IMR-90 (cell line): ENCODE measurements at regions not wholly inside any gene's neighbourhood (a gene's known extent, or its start where the extent isn't known, plus 50 kb on each side); places are given as distances from the start of the nearest gene placed in this dataset.
A peak's percentile ranks its signal among the peaks of the same experiment; 100 is the strongest.

Experiments used
- ATAC-seq: fragments of 200-7000 bp; cut with Tn5 transposase; 2 replicates; pipeline ENCODE4 v1.9.1; 2020; ENCODE audit warnings: low read depth, mild to moderate bottlenecking, moderate library complexity
- BruUV-seq: library from RNA; stranded (reverse); fragments of 400-500 nt; replicated peaks from 2 replicates; lab custom pipeline; 2021; lab: Mats Ljungman, UMichigan
- CTCF ChIA-PET: fragments of 300-600 bp; formaldehyde crosslinking; extraction: SDS; loops from one replicate; lab custom pipeline; 2021; ENCODE audit warnings: antibody characterized with exemption; lab: Yijun Ruan, JAX
- POLR2A ChIA-PET: fragments of 300-600 bp; sonication (Branson Sonifier 250); formaldehyde crosslinking; loops from one replicate; lab custom pipeline; 2022; ENCODE audit warnings: antibody characterized with exemption; ENCODE audit not compliant: unreplicated experiment; lab: Charles Lee
- DNase-seq: peaks from one replicate; pipeline ENCODE4 v3.0.0; 2013
- H2AFZ ChIP-seq: replicated peaks from 2 replicates; pipeline ENCODE3; 2013; ENCODE audit warnings: low read length, mild to moderate bottlenecking; ENCODE audit not compliant: poor library complexity
- H2AK5ac ChIP-seq: 2 replicates; pipeline ENCODE4 v1.6.1; 2013; ENCODE audit warnings: low read depth, low read length, inconsistent platforms
- H2AK9ac ChIP-seq: replicated peaks from 2 replicates; pipeline ENCODE3; 2013; ENCODE audit warnings: mild to moderate bottlenecking, low read depth, low read length, moderate library complexity; ENCODE audit not compliant: poor library complexity
- H2BK120ac ChIP-seq: 2 replicates; pipeline ENCODE4 v1.6.1; 2013; ENCODE audit warnings: low read depth, low read length, inconsistent platforms
- H2BK15ac ChIP-seq: 3 replicates; pipeline ENCODE4 v1.6.1; 2013; ENCODE audit warnings: low read depth, low read length, inconsistent platforms
- H2BK20ac ChIP-seq: 2 replicates; pipeline ENCODE4 v1.6.1; 2013; ENCODE audit warnings: low read depth, mild to moderate bottlenecking, inconsistent platforms, low read length, moderate library complexity
- H2BK5ac ChIP-seq: 2 replicates; pipeline ENCODE4 v1.6.1; 2013; ENCODE audit warnings: mild to moderate bottlenecking, low read depth, low read length, inconsistent platforms; ENCODE audit not compliant: poor library complexity, severe bottlenecking
- H3K14ac ChIP-seq: replicated peaks from 2 replicates; pipeline ENCODE4 v1.6.1; 2013; ENCODE audit warnings: low read depth, low read length, inconsistent platforms
- H3K18ac ChIP-seq: 2 replicates; pipeline ENCODE4 v1.6.1; 2013; ENCODE audit warnings: low read depth, low read length, control low read depth
- H3K23ac ChIP-seq: 2 replicates; pipeline ENCODE4 v1.6.1; 2013; ENCODE audit warnings: low read depth, low read length, inconsistent platforms
- H3K27ac ChIP-seq: 2 replicates; pipeline ENCODE4 v1.5.1; 2013; ENCODE audit warnings: mild to moderate bottlenecking, control low read depth, low read length; ENCODE audit not compliant: insufficient read depth
- H3K27me3 ChIP-seq: 2 replicates; pipeline ENCODE4 v1.6.1; 2013; ENCODE audit warnings: low read length; ENCODE audit not compliant: control insufficient read depth, insufficient read depth
- H3K36me3 ChIP-seq: 2 replicates; pipeline ENCODE4 v1.6.1; 2013; ENCODE audit warnings: low read length, mixed read lengths; ENCODE audit not compliant: control insufficient read depth, insufficient read depth
- H3K4ac ChIP-seq: 2 replicates; pipeline ENCODE4 v1.6.1; 2013; ENCODE audit warnings: low read depth, low read length, inconsistent platforms
- H3K4me1 ChIP-seq: 2 replicates; pipeline ENCODE4 v1.6.1; 2013; ENCODE audit warnings: low read length, mixed read lengths; ENCODE audit not compliant: control insufficient read depth, insufficient read depth
- H3K4me2 ChIP-seq: 2 replicates; pipeline ENCODE4 v1.6.1; 2013; ENCODE audit warnings: low read depth, mild to moderate bottlenecking, control low read depth, low read length, moderate library complexity
- H3K4me3 ChIP-seq: 2 replicates; pipeline ENCODE4 v1.5.1; 2013; ENCODE audit warnings: low read depth, mild to moderate bottlenecking, control low read depth, low read length, moderate library complexity; ENCODE audit not compliant: insufficient read depth
- H3K56ac ChIP-seq: 2 replicates; pipeline ENCODE4 v1.6.1; 2013; ENCODE audit warnings: low read length, inconsistent platforms; ENCODE audit not compliant: insufficient read depth; ENCODE audit errors: extremely low read depth
- H3K79me1 ChIP-seq, 2 experiments: 2 replicates each; pipeline ENCODE4 v1.6.1; 2013; ENCODE audit warnings: low read length in 2 of 2, inconsistent platforms in 1 of 2, low read depth in 1 of 2
- H3K9ac ChIP-seq: 2 replicates; pipeline ENCODE4 v1.6.1; 2013; ENCODE audit warnings: low read depth, low read length, control low read depth
- H3K9me1 ChIP-seq: 2 replicates; pipeline ENCODE4 v1.6.1; 2013; ENCODE audit warnings: low read length, inconsistent platforms; ENCODE audit not compliant: insufficient read depth
- H3K9me3 ChIP-seq: 2 replicates; pipeline ENCODE4 v1.6.1; 2013; ENCODE audit warnings: low read length; ENCODE audit not compliant: control insufficient read depth, insufficient read depth
- H4K20me1 ChIP-seq: 2 replicates; pipeline ENCODE4 v1.6.1; 2013; ENCODE audit warnings: low read length, inconsistent platforms; ENCODE audit not compliant: insufficient read depth
- H4K5ac ChIP-seq: 2 replicates; pipeline ENCODE4 v1.6.1; 2013; ENCODE audit warnings: mild to moderate bottlenecking, low read depth, low read length, control low read depth
- H4K8ac ChIP-seq, 2 experiments: 2 replicates each; pipeline ENCODE4 v1.6.1; 2013; ENCODE audit warnings: low read depth in 2 of 2, low read length in 2 of 2, control low read depth in 1 of 2, inconsistent platforms in 1 of 2
- H4K91ac ChIP-seq: 2 replicates; pipeline ENCODE4 v1.6.1; 2013; ENCODE audit warnings: low read depth, low read length, inconsistent platforms; ENCODE audit not compliant: insufficient read depth
- BHLHE40 ChIP-seq: fragments of 150-350 bp; IDR thresholded peaks from 2 replicates; pipeline ENCODE4 v1.6.1; 2016; ENCODE audit warnings: mild to moderate bottlenecking, low read depth, low read length
- CEBPB ChIP-seq: IDR thresholded peaks from 2 replicates; pipeline ENCODE4 v1.6.1; 2012; ENCODE audit warnings: low read depth, low read length, improper control_type of control experiment
- CHD1 ChIP-seq: IDR thresholded peaks from 2 replicates; pipeline ENCODE4 v1.6.1; 2012; ENCODE audit warnings: low read depth, low read length, improper control_type of control experiment
- FOS ChIP-seq: fragments of 150-350 bp; IDR thresholded peaks from 2 replicates; pipeline ENCODE4 v1.6.1; 2016; ENCODE audit warnings: low read depth, low read length
- MAFK ChIP-seq: IDR thresholded peaks from 2 replicates; pipeline ENCODE4 v1.6.1; 2012; ENCODE audit warnings: low read depth, low read length, improper control_type of control experiment
- MAZ ChIP-seq: IDR thresholded peaks from 2 replicates; pipeline ENCODE4 v1.6.1; 2012; ENCODE audit warnings: low read depth, mild to moderate bottlenecking, low read length, improper control_type of control experiment, moderate library complexity, borderline replicate concordance
- MXI1 ChIP-seq: IDR thresholded peaks from 2 replicates; pipeline ENCODE4 v1.6.1; 2012; ENCODE audit warnings: low read depth, mild to moderate bottlenecking, low read length, moderate library complexity, borderline replicate concordance
- NFE2L2 ChIP-seq: fragments of 150-350 bp; IDR thresholded peaks from 2 replicates; pipeline ENCODE4 v1.6.1; 2016; ENCODE audit warnings: low read depth, mild to moderate bottlenecking, low read length
- POLR2A ChIP-seq: IDR thresholded peaks from 2 replicates; pipeline ENCODE4 v1.6.1; 2012; ENCODE audit warnings: mild to moderate bottlenecking, low read depth, low read length
- RAD21 ChIP-seq: IDR thresholded peaks from 2 replicates; pipeline ENCODE4 v1.6.1; 2012; ENCODE audit warnings: low read length, improper control_type of control experiment
- RCOR1 ChIP-seq: IDR thresholded peaks from 2 replicates; pipeline ENCODE4 v1.6.1; 2012; ENCODE audit warnings: mild to moderate bottlenecking, low read length, improper control_type of control experiment; ENCODE audit not compliant: insufficient replicate concordance
- RFX5 ChIP-seq: IDR thresholded peaks from 2 replicates; pipeline ENCODE4 v1.8.0; 2012; ENCODE audit warnings: low read depth, mild to moderate bottlenecking, low read length, moderate library complexity
- SMC3 ChIP-seq: fragments of 150-350 bp; IDR thresholded peaks from 2 replicates; pipeline ENCODE4 v1.6.1; 2016; ENCODE audit warnings: low read depth, mild to moderate bottlenecking, antibody characterized with exemption, low read length, moderate library complexity
- dilution Hi-C: fragments of 300-500 bp; cut with HindIII; formaldehyde crosslinking; loops from one replicate; pipeline ENCODE4 v1.14.3; 2018; ENCODE audit warnings: low sequenced_read_pairs; ENCODE audit not compliant: unreplicated experiment
- in situ Hi-C: fragments of 300-500 bp; cut with MboI; formaldehyde crosslinking; loops from 3 replicates; pipeline ENCODE4 v1.14.3; 2019; ENCODE audit warnings: low sequenced_read_pairs, inconsistent platforms, mixed read lengths
- intact Hi-C: fragments of 100-400 bp; cut with micrococcal nuclease; formaldehyde crosslinking; loops from 2 replicates; pipeline ENCODE4 v1.10.0; 2022
- TF ChIP-seq, protein P1 (sequence below): conservative IDR thresholded peaks from 2 replicates; pipeline ENCODE4 v1.5.1; 2012; ENCODE audit warnings: mild to moderate bottlenecking, low read depth, low read length, improper control_type of control experiment
- TF ChIP-seq, protein P2 (sequence below): fragments of 150-350 bp; IDR thresholded peaks from 2 replicates; pipeline ENCODE4 v1.6.1; 2016; ENCODE audit warnings: low read depth, mild to moderate bottlenecking, low read length, moderate library complexity, borderline replicate concordance
- TF ChIP-seq, protein P3 (sequence below): fragments of 150-350 bp; IDR thresholded peaks from 2 replicates; pipeline ENCODE4 v1.6.1; 2017; ENCODE audit warnings: mild to moderate bottlenecking, antibody characterized with exemption, low read length, low read depth

DNA sequence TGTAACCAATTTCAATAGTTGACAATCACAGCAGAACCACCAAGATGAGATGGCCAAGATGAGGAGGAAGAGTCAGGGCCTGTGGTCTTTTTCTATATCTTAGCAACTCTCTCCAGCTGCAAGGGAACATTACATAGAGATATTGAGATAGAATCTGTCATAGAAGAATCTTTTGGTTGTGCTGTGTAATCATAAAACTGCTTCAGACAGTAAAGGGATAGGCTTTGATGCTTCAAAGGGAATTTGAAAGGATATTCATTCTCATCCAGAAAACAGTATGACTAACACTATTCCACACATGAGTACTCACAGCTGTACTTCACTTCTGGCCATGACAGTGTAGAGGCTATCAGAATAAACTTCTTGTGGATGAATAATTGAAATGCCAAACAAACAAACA lies 145.9 kb downstream of the YIPF5 start:
- H4K5ac ChIP-seq, result no peak overlapping the region
- intact Hi-C loops, result no loop called here
- H2AK5ac ChIP-seq, result no peak overlapping the region
- H3K4ac ChIP-seq, result no peak overlapping the region
- CTCF ChIA-PET, result no interaction called here
- in situ Hi-C loops, result no loop called here
- no peak overlapping the region for H3K9ac ChIP-seq
- no peak overlapping the region for H2AK9ac ChIP-seq
- peak; percentile 60 for DNase-seq
- H3K9me3 ChIP-seq, result no peaks in the 10 kb centered on the region
- H2BK20ac ChIP-seq, result no peak overlapping the region
- peak overlapping the region; percentile 53; the same call in 1 of the 2 replicates for H3K18ac ChIP-seq
- H4K20me1 ChIP-seq, result no peaks in the 10 kb centered on the region
- no peak overlapping the region for H2AFZ ChIP-seq
- H3K4me2 ChIP-seq, result no peak overlapping the region
- H3K56ac ChIP-seq, result no peak overlapping the region
- no peak overlapping the region; the same call in 2 of the 3 replicates for H2BK15ac ChIP-seq
- BruUV-seq, result no TSS peak
- POLR2A ChIA-PET, result no interaction called here
- peaks cover 10% of the 10 kb centered on the region for H3K4me1 ChIP-seq
- H3K79me1 ChIP-seq, result no peaks in the 10 kb centered on the region
- TF ChIP-seq POLR2A (no peak), CHD1 (no peak), BHLHE40 (no peak), SMC3 (no peak), NFE2L2 (no peak), CEBPB (no peak), MXI1 (no peak), RFX5 (no peak), MAFK (no peak), FOS (no peak), MAZ (no peak), RCOR1 (no peak), RAD21 (no peak)
- TF ChIP-seq, protein P1, sequence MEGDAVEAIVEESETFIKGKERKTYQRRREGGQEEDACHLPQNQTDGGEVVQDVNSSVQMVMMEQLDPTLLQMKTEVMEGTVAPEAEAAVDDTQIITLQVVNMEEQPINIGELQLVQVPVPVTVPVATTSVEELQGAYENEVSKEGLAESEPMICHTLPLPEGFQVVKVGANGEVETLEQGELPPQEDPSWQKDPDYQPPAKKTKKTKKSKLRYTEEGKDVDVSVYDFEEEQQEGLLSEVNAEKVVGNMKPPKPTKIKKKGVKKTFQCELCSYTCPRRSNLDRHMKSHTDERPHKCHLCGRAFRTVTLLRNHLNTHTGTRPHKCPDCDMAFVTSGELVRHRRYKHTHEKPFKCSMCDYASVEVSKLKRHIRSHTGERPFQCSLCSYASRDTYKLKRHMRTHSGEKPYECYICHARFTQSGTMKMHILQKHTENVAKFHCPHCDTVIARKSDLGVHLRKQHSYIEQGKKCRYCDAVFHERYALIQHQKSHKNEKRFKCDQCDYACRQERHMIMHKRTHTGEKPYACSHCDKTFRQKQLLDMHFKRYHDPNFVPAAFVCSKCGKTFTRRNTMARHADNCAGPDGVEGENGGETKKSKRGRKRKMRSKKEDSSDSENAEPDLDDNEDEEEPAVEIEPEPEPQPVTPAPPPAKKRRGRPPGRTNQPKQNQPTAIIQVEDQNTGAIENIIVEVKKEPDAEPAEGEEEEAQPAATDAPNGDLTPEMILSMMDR, result no peak
- TF ChIP-seq, protein P2, sequence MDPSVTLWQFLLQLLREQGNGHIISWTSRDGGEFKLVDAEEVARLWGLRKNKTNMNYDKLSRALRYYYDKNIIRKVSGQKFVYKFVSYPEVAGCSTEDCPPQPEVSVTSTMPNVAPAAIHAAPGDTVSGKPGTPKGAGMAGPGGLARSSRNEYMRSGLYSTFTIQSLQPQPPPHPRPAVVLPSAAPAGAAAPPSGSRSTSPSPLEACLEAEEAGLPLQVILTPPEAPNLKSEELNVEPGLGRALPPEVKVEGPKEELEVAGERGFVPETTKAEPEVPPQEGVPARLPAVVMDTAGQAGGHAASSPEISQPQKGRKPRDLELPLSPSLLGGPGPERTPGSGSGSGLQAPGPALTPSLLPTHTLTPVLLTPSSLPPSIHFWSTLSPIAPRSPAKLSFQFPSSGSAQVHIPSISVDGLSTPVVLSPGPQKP, result no peak
- TF ChIP-seq, protein P3, sequence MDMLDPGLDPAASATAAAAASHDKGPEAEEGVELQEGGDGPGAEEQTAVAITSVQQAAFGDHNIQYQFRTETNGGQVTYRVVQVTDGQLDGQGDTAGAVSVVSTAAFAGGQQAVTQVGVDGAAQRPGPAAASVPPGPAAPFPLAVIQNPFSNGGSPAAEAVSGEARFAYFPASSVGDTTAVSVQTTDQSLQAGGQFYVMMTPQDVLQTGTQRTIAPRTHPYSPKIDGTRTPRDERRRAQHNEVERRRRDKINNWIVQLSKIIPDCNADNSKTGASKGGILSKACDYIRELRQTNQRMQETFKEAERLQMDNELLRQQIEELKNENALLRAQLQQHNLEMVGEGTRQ, result no peak
- H3K4me3 ChIP-seq, result no peak overlapping the region
- H3K27ac ChIP-seq, result no peak overlapping the region
- H4K8ac ChIP-seq, result no peak overlapping the region
- no peak overlapping the region for H2BK120ac ChIP-seq
- H3K9me1 ChIP-seq, result no peaks in the 10 kb centered on the region
- no peak overlapping the region for H2BK5ac ChIP-seq
- peak; percentile 69; the same call in 1 of the 2 replicates for ATAC-seq
- H4K91ac ChIP-seq, result no peak overlapping the region
- H3K27me3 ChIP-seq, result no peaks in the 10 kb centered on the region
- dilution Hi-C loops, result no loop called here
- no peak overlapping the region for H3K23ac ChIP-seq
- no peak overlapping the region for H3K14ac ChIP-seq
- H3K36me3 ChIP-seq, result no peaks in the 10 kb centered on the region
